PC-9 (cell line): ENCODE measurements at regions not wholly inside any gene's neighbourhood (a gene's known extent, or its start where the extent isn't known, plus 50 kb on each side); places are given as distances from the start of the nearest gene placed in this dataset.

Experiments used
- BruUV-seq: library from RNA; stranded (reverse); fragments of 400-500 nt; replicated peaks from 2 replicates; lab custom pipeline; 2021; lab: Mats Ljungman, UMichigan
- CTCF ChIA-PET: fragments of 300-600 bp; sonication (Branson Sonifier 250); formaldehyde crosslinking; loops from one replicate; lab custom pipeline; 2022; ENCODE audit warnings: antibody characterized with exemption; lab: Charles Lee
- POLR2A ChIA-PET: fragments of 300-600 bp; sonication (Branson Sonifier 250); formaldehyde crosslinking; loops from one replicate; lab custom pipeline; 2022; ENCODE audit warnings: antibody characterized with exemption; ENCODE audit not compliant: unreplicated experiment; lab: Charles Lee
- DNase-seq, 2 experiments: peaks; one replicate each; pipeline versions ENCODE4 v3.0.0 to v3.0.0-alpha.2; 2015 to 2022; ENCODE audit warnings: mixed read lengths in 1 of 2
- H2AFZ ChIP-seq: fragments of 200-600 bp; sonication (generic); 2 replicates; pipeline ENCODE4 v1.8.1; 2017; ENCODE audit warnings: antibody characterized with exemption
- H3F3A ChIP-seq: fragments of 200-600 bp; sonication (generic); 2 replicates; pipeline ENCODE4 v1.8.1; 2017; ENCODE audit warnings: antibody characterized with exemption, mild to moderate bottlenecking, low read depth; ENCODE audit not compliant: insufficient read depth
- H3K27ac ChIP-seq: fragments of 200-600 bp; sonication (generic); 2 replicates; pipeline ENCODE4 v1.6.1; 2016; ENCODE audit warnings: mixed run types
- H3K27me3 ChIP-seq: fragments of 200-600 bp; sonication (generic); 2 replicates; pipeline ENCODE4 v1.6.1; 2016; ENCODE audit warnings: low read depth, mixed run types; ENCODE audit not compliant: insufficient read depth
- H3K36me3 ChIP-seq: fragments of 200-600 bp; sonication (generic); 2 replicates; pipeline ENCODE4 v1.6.1; 2016; ENCODE audit warnings: low read depth, mixed run types
- H3K4me1 ChIP-seq: fragments of 200-600 bp; sonication (generic); replicated peaks from 2 replicates; pipeline ENCODE4 v1.6.1; 2016; ENCODE audit warnings: mixed run types; ENCODE audit not compliant: insufficient read depth
- H3K4me2 ChIP-seq: fragments of 200-600 bp; sonication (generic); 2 replicates; pipeline ENCODE4 v1.6.1; 2017; ENCODE audit warnings: mixed run types
- H3K4me3 ChIP-seq: fragments of 200-600 bp; sonication (generic); 2 replicates; pipeline ENCODE4 v1.6.1; 2016; ENCODE audit warnings: mixed run types
- H3K79me2 ChIP-seq: fragments of 200-600 bp; sonication (generic); 2 replicates; pipeline ENCODE4 v1.6.1; 2017; ENCODE audit warnings: low read depth, mixed run types
- H3K9me2 ChIP-seq: fragments of 200-600 bp; sonication (generic); 2 replicates; pipeline ENCODE4 v1.8.1; 2017; ENCODE audit warnings: mild to moderate bottlenecking; ENCODE audit not compliant: insufficient read depth
- H3K9me3 ChIP-seq: fragments of 200-600 bp; sonication (generic); 2 replicates; pipeline ENCODE4 v1.8.1; 2016; ENCODE audit warnings: low read depth; ENCODE audit not compliant: insufficient read depth
- H4K20me1 ChIP-seq: fragments of 200-600 bp; sonication (generic); 2 replicates; pipeline ENCODE4 v1.8.1; 2017; ENCODE audit not compliant: insufficient read depth
- CTCF ChIP-seq: fragments of 200-600 bp; sonication (generic); conservative IDR thresholded peaks from 2 replicates; pipeline ENCODE4 v1.6.1; 2017; ENCODE audit warnings: mixed run types, antibody characterized with exemption, mild to moderate bottlenecking, moderate library complexity
- EZH2 ChIP-seq: fragments of 200-600 bp; sonication (generic); IDR thresholded peaks from 2 replicates; pipeline ENCODE4 v1.8.0; 2017; ENCODE audit warnings: antibody characterized with exemption, low read depth
- intact Hi-C: fragments of 100-400 bp; cut with micrococcal nuclease; formaldehyde crosslinking; loops from one replicate; pipeline ENCODE4 v1.10.0; 2022; ENCODE audit not compliant: unreplicated experiment

GRCh38 chr22:48797731-48798130, 1029.9 kb downstream of the BRD1 start:
- CTCF ChIA-PET: no interaction called here
- intact Hi-C loops: no loop called here
- Histone ChIP-seq H3K36me3 (no peaks in the 10 kb centered on the region), H2AFZ (no peak overlapping the region), H3F3A (no peaks in the 10 kb centered on the region), H4K20me1 (no peaks in the 10 kb centered on the region; the same call in 1 of the 2 replicates), H3K9me3 (no peaks in the 10 kb centered on the region), H3K27ac (no peak overlapping the region), H3K27me3 (peaks cover 93% of the 10 kb centered on the region), H3K4me3 (no peak overlapping the region), H3K4me1 (no peaks in the 10 kb centered on the region), H3K9me2 (no peaks in the 10 kb centered on the region), H3K79me2 (no peaks in the 10 kb centered on the region), H3K4me2 (no peak overlapping the region)
- TF ChIP-seq EZH2: no peak
- no peak for TF ChIP-seq CTCF
- DNase-seq: no peak
- POLR2A ChIA-PET: no interaction called here
- no TSS peak for BruUV-seq

GRCh38 chr22:48796310-48797015, 1031.2 kb downstream of the BRD1 start:
- Histone ChIP-seq H3K36me3 (no peaks in the 10 kb centered on the region), H3K27ac (no peak overlapping the region), H3K4me3 (no peak overlapping the region), H2AFZ (no peak overlapping the region), H3K79me2 (no peaks in the 10 kb centered on the region), H3F3A (no peaks in the 10 kb centered on the region), H4K20me1 (no peaks in the 10 kb centered on the region; the same call in 1 of the 2 replicates), H3K9me2 (no peaks in the 10 kb centered on the region), H3K4me1 (no peaks in the 10 kb centered on the region), H3K27me3 (peaks cover 92% of the 10 kb centered on the region), H3K9me3 (no peaks in the 10 kb centered on the region), H3K4me2 (no peak overlapping the region)
- ChIA-PET CTCF (interaction anchor here (0.6 kb wide), 1 partner anchor 23 kb away, joined by 7 read pairs; no protein-coding TSS in a partner anchor), POLR2A (no interaction called here)
- no TSS peak for BruUV-seq
- DNase-seq: no peak
- intact Hi-C loops: no loop called here
- TF ChIP-seq EZH2 (no peak), CTCF (no peak)

GRCh38 chr22:48795664-48796063, 1032.0 kb downstream of the BRD1 start:
- Histone ChIP-seq H3K27ac (no peak overlapping the region), H3K4me3 (no peak overlapping the region), H3F3A (no peaks in the 10 kb centered on the region), H3K27me3 (peaks cover 92% of the 10 kb centered on the region), H4K20me1 (no peaks in the 10 kb centered on the region; the same call in 1 of the 2 replicates), H3K4me1 (no peaks in the 10 kb centered on the region), H3K79me2 (no peaks in the 10 kb centered on the region), H2AFZ (no peak overlapping the region), H3K9me2 (0 out of 2 replicates have a peak, but pooled peaks cover 4% of the 10 kb centered on the region), H3K4me2 (no peak overlapping the region), H3K9me3 (no peaks in the 10 kb centered on the region), H3K36me3 (no peaks in the 10 kb centered on the region)
- POLR2A ChIA-PET: no interaction called here
- no peak for DNase-seq
- TF ChIP-seq CTCF: no peak
- TF ChIP-seq EZH2: no peak
- CTCF ChIA-PET: no interaction called here
- no TSS peak for BruUV-seq
- intact Hi-C loops: no loop called here
